IMR-90 (cell line): ENCODE measurements at regions not wholly inside any gene's neighbourhood (a gene's known extent, or its start where the extent isn't known, plus 50 kb on each side); places are given as distances from the start of the nearest gene placed in this dataset.

ENCODE experiments used
- BHLHE40 ChIP-seq: fragments of 150-350 bp; IDR thresholded peaks from 2 replicates; pipeline ENCODE4 v1.6.1; 2016; ENCODE audit warnings: mild to moderate bottlenecking, low read depth, low read length
- CEBPB ChIP-seq: IDR thresholded peaks from 2 replicates; pipeline ENCODE4 v1.6.1; 2012; ENCODE audit warnings: low read depth, low read length, improper control_type of control experiment
- CHD1 ChIP-seq: IDR thresholded peaks from 2 replicates; pipeline ENCODE4 v1.6.1; 2012; ENCODE audit warnings: low read depth, low read length, improper control_type of control experiment
- POLR2A ChIP-seq: IDR thresholded peaks from 2 replicates; pipeline ENCODE4 v1.6.1; 2012; ENCODE audit warnings: mild to moderate bottlenecking, low read depth, low read length
- RCOR1 ChIP-seq: IDR thresholded peaks from 2 replicates; pipeline ENCODE4 v1.6.1; 2012; ENCODE audit warnings: mild to moderate bottlenecking, low read length, improper control_type of control experiment; ENCODE audit not compliant: insufficient replicate concordance
- RFX5 ChIP-seq: IDR thresholded peaks from 2 replicates; pipeline ENCODE4 v1.8.0; 2012; ENCODE audit warnings: low read depth, mild to moderate bottlenecking, low read length, moderate library complexity
- SMC3 ChIP-seq: fragments of 150-350 bp; IDR thresholded peaks from 2 replicates; pipeline ENCODE4 v1.6.1; 2016; ENCODE audit warnings: low read depth, mild to moderate bottlenecking, antibody characterized with exemption, low read length, moderate library complexity
- TF ChIP-seq, protein P1 (sequence below): conservative IDR thresholded peaks from 2 replicates; pipeline ENCODE4 v1.5.1; 2012; ENCODE audit warnings: mild to moderate bottlenecking, low read depth, low read length, improper control_type of control experiment

DNA sequence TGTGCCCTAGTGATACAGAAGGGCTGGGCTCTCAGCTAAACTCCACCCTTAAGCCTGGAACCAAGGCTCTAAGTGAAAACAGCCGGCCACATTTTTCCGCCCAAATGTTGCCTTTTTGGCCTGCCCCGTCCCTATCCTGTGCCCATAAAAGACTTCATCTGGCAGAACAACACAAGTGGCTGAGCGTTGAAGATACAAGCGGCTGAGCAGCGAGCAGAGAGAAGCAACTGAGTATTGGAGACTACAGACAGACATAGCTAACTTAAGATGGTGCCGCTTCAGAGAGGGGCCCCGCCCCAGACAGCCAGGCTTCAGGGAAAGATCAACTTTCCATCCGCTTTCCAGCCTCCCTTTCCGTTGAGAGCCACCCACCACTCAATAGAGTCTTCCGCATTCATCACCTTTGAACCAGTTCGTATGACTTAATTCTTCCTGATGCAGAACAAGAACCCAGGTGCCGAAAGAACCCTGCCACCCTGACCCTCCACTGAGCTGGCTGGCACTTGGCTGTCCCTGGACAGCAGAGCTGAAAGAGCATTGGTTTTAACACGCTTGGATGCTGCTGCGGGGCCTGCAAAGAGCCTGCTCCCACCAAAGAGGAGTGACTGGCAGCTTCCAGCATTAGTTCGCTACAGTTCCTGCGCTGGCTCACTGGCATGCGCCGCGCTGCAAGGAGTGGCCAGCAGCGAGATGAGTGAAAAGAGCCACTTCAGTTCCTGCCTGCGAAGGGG is 853.2 kb upstream of the INTU start:
- no peak for TF ChIP-seq CEBPB
- TF ChIP-seq, protein P1, sequence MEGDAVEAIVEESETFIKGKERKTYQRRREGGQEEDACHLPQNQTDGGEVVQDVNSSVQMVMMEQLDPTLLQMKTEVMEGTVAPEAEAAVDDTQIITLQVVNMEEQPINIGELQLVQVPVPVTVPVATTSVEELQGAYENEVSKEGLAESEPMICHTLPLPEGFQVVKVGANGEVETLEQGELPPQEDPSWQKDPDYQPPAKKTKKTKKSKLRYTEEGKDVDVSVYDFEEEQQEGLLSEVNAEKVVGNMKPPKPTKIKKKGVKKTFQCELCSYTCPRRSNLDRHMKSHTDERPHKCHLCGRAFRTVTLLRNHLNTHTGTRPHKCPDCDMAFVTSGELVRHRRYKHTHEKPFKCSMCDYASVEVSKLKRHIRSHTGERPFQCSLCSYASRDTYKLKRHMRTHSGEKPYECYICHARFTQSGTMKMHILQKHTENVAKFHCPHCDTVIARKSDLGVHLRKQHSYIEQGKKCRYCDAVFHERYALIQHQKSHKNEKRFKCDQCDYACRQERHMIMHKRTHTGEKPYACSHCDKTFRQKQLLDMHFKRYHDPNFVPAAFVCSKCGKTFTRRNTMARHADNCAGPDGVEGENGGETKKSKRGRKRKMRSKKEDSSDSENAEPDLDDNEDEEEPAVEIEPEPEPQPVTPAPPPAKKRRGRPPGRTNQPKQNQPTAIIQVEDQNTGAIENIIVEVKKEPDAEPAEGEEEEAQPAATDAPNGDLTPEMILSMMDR: no peak
- no peak for TF ChIP-seq POLR2A
- TF ChIP-seq RFX5: no peak
- no peak for TF ChIP-seq SMC3
- no peak for TF ChIP-seq RCOR1
- no peak for TF ChIP-seq CHD1
- TF ChIP-seq BHLHE40: no peak
